HL-60/S4 (cell line): ENCODE measurements at regions not wholly inside any gene's neighbourhood (a gene's known extent, or its start where the extent isn't known, plus 50 kb on each side); places are given as distances from the start of the nearest gene placed in this dataset.
"Not testable (repeated sequence)": the region's sequence is repeated elsewhere in the genome, so short reads cannot be mapped to it uniquely, and the experiment has no call there.

Experiments
- in situ Hi-C: fragments of 300-500 bp; cut with MboI; formaldehyde crosslinking; loops from 2 replicates; pipeline ENCODE4 v1.14.3; 2022; ENCODE audit warnings: low sequenced_read_pairs

DNA sequence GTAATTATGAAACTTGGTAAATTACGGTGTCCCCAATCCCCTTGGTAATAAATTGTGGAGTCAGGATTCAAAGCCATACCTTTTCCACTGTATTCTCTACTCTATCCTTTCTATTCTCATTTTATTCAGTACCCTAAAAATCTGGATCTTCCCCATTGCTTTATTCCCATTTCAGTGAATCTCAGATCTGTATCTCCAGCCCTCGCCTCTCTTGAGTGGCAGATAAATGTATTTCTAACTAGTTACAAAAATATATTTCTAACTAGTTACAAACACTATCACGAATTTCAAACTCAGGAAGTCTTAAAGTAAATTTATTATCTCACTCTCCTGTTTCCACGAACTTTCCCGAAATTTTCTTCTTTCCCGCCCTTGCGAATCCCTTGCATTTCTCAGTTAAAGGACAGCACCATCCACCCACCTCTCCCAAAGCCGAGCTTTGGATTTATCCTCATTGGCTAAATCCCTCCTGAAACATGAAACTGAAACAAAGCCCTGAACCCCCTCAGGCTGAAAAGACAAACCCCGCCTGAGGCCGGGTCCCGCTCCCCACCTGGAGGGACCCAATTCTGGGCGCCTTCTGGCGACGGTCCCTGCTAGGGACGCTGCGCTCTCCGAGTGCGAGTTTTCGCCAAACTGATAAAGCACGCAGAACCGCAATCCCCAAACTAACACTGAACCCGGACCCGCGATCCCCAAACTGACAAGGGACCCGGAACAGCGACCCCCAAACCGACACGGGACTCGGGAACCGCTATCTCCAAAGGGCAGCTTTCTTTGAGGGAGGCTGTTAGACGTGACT, 164.3 kb upstream of the PABPC3 start:
- in situ Hi-C loops = no loop called here

DNA sequence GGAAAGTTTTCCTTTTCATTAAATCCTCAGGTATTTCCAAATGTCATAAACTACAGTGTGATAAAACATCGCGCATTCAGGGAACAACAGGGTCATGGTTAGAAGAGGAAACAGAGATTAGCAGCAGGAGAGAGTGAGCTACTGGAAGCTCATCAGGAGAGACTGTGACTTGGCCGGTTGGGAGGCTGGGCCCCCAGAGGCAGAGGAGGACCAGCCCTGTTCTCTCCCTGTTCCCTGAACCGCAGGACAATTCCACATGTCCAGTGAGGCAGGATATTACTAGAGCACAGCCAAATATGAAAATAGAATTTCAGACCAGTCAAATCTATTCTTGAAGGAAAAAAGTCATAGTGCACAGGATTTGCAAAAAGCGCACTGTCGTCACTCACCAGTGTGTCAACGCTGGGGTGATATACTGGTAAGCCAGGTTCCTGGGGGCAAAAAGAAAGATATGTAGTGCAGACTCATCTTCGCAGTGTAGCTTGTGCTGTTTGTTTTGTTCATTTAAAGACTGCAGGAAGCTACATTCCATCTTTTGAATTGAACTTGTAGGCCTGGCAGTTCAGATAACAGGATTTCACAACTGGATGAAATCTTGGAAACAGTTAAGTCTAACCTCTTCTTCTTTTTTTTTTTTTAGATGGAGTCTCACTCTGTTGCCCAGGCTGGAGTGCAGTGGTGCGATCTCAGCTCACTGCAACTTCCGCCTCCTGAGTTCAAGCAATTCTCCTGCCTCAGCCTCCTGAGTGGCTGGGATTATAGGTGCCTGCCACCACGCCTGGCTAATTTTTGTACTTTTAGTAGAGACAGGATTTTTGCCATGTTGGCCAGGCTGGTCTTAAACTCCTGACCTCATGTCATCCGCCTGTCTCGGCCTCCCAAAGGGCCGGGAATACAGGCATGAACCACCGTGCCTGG, 162.6 kb upstream of the PABPC3 start:
- in situ Hi-C loops = not testable (repeated sequence)

DNA sequence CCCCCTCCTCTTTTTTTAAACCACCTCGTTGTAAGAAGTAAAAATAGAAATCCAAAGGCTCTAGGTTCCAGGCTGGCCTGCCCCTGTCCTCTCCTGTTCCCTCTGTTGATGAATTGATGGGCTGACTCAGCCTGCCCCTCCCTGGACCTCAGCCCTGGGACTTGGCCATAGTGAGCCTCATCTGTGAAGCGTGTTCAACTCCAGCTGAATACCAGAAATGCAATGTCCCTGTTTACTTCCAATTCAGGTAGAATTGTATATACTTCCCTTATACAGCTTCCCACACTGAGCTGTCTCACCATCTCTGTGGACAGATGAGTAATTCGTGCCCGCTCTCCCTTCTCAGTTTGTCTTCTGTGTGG, 161.9 kb upstream of the PABPC3 start:
- in situ Hi-C loops = not testable (repeated sequence)

DNA sequence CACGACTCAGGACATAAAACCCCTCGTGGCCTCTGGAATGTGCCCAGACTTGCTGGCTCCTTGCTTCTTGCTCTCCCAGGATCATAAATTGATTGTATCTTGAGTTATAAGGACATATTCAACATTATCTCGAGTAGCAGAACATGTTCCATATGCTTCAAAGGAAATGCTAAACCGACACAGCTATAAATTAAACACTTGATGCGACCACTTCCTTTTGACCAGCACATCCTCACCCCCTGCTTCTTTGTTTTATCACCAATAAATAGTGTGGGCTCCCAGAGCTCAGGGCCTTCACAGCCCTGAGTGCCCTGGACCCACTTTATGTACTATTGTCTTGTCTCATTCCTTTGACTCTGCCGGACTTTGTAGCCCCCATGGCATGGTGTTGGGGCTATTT, 157.0 kb upstream of the PABPC3 start:
- in situ Hi-C loops = no loop called here

DNA sequence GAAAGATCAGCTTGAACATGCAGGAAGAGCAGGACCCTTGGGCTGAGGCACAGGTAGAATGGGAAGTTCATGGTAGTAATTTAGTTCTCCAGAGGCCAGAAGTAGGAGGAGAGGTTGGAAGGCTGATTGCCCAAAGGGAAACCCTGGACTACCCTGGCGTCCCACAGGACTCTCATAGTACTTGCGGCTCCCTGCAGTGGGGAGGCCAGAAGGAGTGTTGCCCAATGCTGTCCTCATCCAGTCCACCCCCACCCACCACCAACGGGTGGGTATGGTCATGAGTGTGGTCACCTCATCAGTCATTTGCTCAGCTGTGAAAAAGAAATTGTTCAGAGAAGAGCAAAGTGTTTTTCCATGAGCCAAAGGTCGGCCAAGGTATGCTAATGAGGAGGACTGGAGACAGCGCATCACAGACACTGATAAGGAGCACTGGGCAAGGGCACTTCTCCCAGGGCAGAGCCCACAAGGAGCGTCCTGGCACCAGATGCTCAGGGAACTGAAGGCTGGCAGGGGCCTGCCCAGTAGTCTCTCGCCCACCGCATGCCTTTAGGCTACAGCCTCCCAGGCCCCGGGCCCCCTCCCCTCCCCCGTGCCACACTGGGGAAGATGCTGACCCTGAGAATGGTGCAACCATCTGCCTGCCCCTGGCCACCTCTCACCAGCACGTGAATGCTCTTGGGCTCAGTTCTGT, 154.8 kb upstream of the PABPC3 start:
- in situ Hi-C loops = not testable (repeated sequence)

DNA sequence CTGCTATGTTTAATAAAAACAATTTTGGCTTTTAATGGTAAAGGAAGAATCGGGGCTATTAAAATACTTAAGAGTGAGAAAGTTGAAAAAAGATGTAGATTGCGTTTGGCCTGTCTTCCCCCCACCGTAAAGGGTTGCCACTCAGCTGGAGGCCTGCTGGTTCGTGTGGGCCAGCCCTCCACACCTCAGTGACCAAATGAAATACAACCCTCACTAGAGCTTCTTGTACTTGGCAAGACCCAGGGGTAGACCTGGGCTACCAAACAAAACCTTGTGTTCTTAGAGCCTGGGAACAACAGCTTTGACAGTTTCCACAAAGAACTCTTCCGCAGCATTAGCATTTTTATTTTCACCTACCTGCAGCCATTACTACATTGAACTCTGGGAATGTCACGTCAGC, 152.8 kb upstream of the PABPC3 start:
- in situ Hi-C loops = no loop called here

DNA sequence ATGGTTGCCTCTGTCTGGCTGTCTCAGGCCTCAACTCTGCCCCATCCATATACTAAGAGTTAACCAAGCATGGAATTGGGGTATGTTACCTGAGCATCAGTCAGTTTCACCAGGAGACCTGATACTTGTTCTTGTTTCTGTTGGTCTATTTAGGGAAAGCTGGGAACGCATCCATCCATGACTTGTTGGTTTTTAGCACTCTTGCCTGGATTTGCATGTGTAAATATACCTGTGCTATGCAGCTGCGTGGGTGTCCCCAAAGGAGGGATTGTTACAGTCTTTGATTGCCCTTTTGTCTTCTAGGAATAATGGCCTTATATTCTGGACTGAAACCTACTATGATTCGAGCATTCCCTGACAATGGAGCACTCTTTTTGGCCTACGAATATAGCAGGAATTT, 151.9 kb upstream of the PABPC3 start:
- in situ Hi-C loops = not testable (repeated sequence)

DNA sequence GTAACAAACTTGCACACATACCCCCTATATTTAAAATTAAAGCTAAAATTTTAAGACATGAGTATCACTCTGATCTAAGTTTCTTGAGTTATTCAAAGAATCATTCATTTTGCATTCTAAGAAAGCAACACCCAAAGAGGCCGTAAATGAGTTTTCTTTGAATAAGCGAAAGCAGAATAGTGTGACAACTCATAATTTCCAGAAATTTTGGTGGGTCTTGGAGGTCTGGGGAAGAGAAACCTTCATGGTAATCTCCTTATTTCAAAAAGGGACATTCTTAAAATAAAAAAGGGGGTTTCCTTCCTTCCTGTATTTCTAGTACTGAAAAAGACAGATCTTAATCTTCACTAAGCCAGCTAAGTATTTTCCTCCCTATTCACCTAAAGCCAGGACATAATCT, 147.0 kb upstream of the PABPC3 start:
- in situ Hi-C loops = not testable (repeated sequence)

DNA sequence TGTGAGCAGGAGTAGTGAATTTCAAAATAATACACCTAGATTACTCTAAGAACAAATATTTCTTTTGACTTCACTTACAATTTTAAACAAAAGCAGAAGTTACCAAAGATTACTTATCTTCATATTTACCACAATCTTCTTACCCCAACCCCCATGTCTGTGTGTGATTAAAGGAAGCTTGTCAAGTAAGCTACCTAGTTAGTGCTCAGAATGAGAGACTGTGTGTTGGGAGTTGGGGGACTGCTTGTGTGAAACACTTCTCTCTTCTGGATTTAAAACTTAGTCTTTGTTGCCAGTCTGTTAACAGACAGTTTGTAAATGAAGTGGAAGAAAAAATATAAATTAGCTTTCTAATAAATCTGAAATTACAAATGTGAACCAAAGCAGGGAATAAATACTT, 145.3 kb upstream of the PABPC3 start:
- in situ Hi-C loops = not testable (repeated sequence)

DNA sequence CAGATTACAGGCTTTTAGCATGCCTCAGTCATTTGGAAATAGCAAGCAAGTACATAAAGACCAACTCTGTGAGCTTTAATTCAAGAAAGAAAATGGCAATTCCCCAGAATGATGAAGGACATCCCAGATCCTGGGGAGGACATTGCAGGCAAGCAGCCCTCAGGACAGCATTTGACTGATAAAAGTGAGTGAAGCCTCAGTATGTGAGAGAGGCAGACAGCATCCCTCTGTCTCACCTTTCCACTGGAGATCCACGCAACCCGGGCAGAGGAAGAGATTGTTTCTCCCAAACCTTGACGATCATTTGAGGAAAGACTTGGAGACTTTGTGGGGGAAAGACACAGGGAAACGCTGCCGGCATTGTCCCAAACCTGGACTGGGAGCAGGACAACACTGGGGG, 128.0 kb upstream of the PABPC3 start:
- in situ Hi-C loops = not testable (repeated sequence)

DNA sequence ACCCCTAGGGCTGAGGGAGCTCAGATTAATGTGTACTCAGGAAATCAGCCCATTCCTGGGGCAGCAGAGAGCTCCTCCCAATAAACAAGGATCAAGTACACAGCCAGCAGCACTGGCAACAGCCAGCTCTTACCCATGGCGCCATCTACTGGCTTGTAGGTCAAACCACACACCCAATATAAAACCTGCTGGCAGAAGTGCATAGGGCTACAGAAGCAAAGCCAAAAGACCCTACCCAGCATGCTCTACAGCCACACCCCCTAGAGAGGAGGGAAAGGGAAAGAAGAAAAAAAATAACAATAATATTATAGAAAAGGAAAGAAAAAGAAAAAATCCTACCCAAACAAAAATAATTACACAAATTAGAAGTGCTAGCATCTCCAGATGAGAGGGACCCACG, 127.5 kb upstream of the PABPC3 start:
- in situ Hi-C loops = not testable (repeated sequence)

DNA sequence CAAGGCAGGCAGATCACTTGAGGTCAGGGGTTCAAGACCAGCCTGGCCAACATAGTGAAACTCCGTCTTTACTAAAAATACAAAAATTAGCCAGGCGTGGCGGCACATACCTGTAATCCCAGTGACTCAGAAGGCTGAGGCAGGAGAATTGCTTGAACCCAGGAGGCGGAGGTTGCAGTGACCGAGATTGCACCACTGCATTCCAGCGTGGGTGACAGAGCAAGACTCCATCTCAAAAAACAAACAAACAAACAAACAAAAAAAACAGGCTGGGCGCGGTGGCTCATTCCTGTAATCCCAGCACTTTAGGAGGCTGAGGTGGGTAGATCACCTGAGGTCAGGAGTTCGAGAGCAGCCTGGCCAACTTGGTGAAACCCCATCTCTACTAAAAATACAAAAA, 122.8 kb upstream of the PABPC3 start:
- in situ Hi-C loops = not testable (repeated sequence)

DNA sequence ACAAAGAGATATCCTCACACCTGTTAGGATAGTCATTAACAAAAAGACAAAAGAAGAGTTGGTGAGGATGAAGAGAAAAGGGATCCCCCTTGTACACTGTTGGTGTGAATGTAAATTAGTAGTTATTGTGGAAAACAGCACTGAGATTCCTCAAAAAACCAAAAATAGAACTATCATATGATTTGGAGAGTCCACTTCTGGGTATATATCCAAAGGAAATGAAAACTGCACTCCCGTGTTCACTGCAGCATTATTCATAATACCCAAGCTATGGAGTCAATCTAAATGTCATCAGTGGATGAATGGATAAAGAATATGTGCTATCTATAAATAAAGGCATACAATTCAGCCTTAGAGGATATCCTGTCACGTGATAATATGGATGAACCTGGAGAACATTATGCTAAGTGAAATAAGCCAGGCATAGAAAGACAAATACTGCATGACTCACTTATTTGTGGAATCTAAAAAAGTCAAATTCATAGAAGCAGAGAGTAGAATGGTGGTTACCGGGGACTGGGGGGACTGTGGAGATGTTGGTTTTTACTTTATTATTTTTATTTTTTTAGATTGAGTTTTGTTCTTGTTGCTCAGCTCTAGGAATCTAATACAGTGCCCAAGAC, 114.6 kb upstream of the PABPC3 start:
- in situ Hi-C loops = loop anchor here (25.0 kb wide), 1 partner anchor 294 kb away; the partner anchor contains the start of gene ATP12A

DNA sequence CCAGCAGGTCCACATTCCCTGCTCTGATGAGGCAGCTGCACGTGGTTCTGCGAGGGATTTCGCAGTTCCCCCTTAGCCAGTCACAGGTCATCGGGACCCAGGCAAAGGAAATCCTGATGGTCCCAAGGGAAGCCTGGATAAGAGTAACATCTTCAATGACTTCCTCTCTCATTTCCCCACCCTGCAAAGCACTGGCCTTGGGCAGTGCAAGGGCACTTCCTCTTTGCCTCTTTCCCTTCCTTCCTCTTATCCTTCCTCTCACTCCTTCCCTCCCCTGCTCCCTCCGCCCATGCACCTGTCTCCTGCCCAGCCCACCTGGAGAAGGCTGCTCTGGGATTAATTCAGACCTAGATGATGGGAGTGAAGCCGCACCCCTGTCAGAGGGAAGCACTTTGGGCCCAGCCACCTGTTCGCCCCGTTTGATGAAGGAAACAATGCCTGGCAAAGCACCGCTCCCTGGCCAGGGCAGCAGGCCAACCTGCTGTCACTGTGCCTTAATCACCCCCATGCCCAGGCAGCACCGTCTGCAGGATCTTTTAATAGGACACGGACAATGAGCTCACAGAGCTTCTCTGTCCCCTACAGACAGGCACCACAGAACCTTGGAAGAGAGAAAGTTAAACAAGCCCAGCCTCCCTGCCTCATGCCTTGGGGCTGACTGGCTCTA, 113.5 kb upstream of the PABPC3 start:
- in situ Hi-C loops = loop anchor here (25.0 kb wide), 1 partner anchor 295 kb away; the partner anchor contains the start of gene ATP12A

DNA sequence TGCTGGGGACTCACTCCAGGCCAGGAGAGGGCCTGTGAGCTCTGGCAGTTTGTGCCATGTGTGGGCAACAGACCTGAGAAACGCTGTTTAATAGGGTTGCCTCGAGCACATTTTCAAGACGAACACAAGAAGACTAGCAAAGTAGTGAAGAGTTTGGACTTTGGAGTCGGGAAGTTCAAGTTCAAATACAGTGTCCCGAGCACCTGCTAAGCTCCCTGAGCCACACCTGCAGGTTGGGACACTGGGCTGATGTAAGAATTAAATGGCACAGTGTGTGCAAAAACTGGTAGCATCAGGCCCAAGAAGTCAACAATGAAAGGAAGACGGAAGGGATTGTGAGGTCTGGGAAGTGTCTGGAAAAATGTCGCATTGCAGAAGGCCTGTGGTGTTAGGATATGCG, 112.8 kb upstream of the PABPC3 start:
- in situ Hi-C loops = loop anchor here (25.0 kb wide), 1 partner anchor 296 kb away; the partner anchor contains the start of gene ATP12A

DNA sequence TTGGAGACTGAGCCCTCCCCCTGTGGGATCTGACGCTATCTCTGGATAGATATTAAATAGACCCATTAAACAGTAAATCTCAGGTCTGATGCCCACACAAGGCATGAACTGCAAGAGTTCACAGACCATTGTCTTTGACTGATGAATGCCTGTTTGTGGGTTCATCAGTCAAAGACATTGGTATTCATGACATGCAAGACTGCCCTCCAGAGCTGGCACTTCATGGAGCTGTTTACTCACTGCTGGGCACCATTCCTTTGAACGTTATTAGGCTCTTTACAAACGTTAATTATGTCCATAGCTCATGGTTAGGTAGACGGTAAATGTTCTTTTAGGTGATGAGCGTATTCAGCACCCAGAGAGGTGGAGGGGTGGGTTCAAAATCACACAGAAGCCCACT, 111.8 kb upstream of the PABPC3 start:
- in situ Hi-C loops = loop anchor here (25.0 kb wide), 1 partner anchor 297 kb away; the partner anchor contains the start of gene ATP12A

DNA sequence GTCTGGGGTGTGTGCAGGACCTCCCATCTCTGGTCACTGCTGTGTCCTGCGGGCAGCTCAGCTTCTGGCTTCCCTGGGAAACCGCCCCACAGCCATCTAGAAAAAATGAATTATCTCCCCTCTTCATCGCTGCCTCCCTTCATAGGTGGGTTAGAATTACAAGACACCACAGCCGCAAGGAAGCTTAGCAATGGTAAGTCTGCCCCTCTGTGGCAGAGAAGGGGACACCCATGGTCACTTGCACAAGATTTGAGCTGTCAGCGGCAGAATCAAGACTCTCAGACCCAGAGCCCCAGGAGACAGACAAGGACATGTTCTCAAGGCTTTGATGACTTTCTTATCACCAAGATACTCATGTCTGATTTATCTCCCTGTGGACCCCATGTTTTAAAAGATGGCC, 110.8 kb upstream of the PABPC3 start:
- in situ Hi-C loops = loop anchor here (25.0 kb wide), 1 partner anchor 298 kb away; the partner anchor contains the start of gene ATP12A

DNA sequence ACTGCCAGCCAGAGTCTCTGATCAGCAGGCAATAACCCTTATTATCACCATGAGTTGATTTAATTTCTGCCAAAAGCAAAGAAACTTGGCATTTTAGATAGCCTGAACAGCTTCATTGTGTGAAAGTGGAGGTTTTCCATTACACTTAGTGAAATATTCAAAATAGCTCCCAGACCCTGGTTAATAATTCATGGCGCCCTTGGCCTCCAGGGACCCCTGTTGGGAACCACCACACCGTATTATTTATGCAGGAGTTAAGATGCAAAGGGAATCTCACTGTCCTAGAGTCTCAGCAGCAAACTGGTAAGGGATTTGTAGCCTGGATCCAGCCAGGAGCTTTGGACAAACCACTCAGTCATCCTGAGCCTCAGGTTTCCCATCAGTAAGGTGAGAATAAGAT, 110.0 kb upstream of the PABPC3 start:
- in situ Hi-C loops = loop anchor here (25.0 kb wide), 1 partner anchor 299 kb away; the partner anchor contains the start of gene ATP12A

DNA sequence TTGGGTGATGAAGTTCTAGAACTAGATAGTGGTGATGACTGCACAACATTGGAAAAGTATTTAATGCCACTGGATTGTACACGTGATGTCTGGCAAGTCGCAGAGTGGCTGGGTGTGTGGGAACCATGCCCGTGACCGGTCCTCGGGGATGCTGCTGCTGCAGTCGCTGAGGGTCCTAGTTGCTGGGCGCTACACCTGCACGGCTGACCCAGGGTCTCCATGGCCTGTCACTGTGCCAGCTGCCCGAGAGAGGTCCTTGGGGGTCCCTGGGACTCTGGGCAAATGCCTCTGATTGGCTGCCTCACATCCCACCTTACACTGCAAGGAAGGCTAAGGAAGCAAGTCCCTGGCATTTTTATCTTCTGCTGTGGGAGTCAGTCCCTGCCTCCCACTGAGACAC, 109.1 kb upstream of the PABPC3 start:
- in situ Hi-C loops = loop anchor here (25.0 kb wide), 1 partner anchor 300 kb away; the partner anchor contains the start of gene ATP12A

DNA sequence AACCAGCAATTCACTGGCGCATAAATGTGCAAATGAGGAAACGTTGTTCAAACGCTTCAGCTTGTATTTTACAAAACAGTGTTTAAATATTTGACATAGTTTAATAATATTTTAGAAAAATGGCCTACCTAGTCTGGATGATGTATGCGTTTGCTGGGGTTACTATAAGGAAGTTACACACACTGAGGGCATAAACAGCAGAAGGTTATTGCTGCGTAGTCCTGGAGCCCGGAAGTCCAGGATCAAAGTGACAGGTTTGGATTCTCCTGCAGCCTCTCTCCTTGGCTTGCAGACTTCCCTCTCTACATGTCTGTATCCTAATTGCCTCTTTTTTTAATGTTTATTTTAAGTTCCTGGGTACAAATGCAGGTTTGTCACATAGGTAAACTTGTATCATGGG, 106.0 kb upstream of the PABPC3 start:
- in situ Hi-C loops = loop anchor here (25.0 kb wide), 1 partner anchor 303 kb away; the partner anchor contains the start of gene ATP12A
